Lower leg skin (tissue), 4 donors: ENCODE measurements at regions not wholly inside any gene's neighbourhood (a gene's known extent, or its start where the extent isn't known, plus 50 kb on each side); places are given as distances from the start of the nearest gene placed in this dataset.

Experiments
- DNase-seq, 2 donors: peaks; one replicate each; pipeline ENCODE4 v3.0.0-alpha.2; 2019; ENCODE audit warnings: low spot score in 2 of 2
- H3K4me3 ChIP-seq: fragments of 200-600 bp; sonication (generic); 2 replicates; pipeline ENCODE4 v1.5.1; 2017; ENCODE audit warnings: mild to moderate bottlenecking, low read depth; ENCODE audit not compliant: poor library complexity, severe bottlenecking
- POLR2A ChIP-seq, 2 donors: fragments of 450-650 bp; IDR thresholded peaks; one replicate each; pipeline ENCODE4 v1.6.1; 2016 to 2017; ENCODE audit warnings: antibody characterized with exemption in 2 of 2, mild to moderate bottlenecking in 1 of 2, moderate library complexity in 1 of 2
- WGBS, 2 donors: methylation state at CpG; one replicate each; pipeline ENCODE4 v1.1.5; 2018; 5-methylcytosine and 5-hydroxymethylcytosine counted together
- intact Hi-C: fragments of 100-400 bp; cut with DNase I; formaldehyde crosslinking; loops from one replicate; pipeline ENCODE4 v1.15.0; 2023; ENCODE audit warnings: low total_unique reads
- TF ChIP-seq, protein P1 (sequence below), 3 donors: fragments of 450-650 bp; IDR thresholded peaks; one replicate each; pipeline ENCODE4 v1.5.1; 2016; ENCODE audit warnings: antibody characterized with exemption in 3 of 3, mild to moderate bottlenecking in 3 of 3, moderate library complexity in 2 of 3

DNA sequence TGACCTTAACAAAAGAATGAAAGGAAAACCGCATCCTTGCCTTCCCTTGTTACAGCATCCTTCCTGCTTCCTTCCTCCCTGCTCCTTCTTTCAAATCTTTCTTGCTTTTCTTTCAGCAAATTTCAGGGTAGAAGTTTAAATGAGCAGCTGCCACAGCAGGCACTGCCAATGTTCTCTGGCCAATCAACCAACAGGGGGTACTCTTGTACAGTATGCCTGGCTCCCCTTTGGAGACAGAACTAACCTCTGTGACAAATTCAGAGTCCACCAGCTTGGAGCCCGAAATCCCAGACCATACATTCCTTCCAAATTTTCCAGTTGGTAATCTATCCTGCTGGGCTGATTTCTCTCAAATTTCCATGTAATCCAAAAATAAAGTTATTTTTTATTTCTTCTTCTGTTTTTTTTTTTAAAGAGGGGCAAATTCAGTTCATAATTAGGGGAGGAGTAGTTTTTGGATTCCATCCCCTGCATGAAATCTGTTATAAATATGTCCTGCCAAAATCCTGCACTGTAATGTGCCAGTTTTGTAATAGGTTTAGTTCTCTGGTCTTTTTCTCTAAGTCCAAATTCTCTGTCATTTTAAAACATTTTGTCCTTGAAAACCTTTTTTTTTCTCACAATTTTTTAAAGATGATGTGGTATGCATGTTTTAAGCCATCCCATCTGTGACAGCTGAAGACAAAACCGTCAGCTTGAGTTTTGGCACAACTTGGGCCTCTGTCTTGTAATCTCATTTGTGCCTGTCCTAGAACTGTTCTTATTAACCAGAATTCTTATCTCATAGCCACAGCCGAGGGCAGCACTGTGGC lies 610.0 kb upstream of the LMO3 start:
- 48 to 54% methylated on average over 4 of the region's 4 CpGs for WGBS, 2 donors
- intact Hi-C loops: no loop called here
- no peak for DNase-seq
- no peak for TF ChIP-seq POLR2A (IDR thresholded peaks at IDR 0.05)
- TF ChIP-seq, protein P1, sequence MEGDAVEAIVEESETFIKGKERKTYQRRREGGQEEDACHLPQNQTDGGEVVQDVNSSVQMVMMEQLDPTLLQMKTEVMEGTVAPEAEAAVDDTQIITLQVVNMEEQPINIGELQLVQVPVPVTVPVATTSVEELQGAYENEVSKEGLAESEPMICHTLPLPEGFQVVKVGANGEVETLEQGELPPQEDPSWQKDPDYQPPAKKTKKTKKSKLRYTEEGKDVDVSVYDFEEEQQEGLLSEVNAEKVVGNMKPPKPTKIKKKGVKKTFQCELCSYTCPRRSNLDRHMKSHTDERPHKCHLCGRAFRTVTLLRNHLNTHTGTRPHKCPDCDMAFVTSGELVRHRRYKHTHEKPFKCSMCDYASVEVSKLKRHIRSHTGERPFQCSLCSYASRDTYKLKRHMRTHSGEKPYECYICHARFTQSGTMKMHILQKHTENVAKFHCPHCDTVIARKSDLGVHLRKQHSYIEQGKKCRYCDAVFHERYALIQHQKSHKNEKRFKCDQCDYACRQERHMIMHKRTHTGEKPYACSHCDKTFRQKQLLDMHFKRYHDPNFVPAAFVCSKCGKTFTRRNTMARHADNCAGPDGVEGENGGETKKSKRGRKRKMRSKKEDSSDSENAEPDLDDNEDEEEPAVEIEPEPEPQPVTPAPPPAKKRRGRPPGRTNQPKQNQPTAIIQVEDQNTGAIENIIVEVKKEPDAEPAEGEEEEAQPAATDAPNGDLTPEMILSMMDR (IDR thresholded peaks at IDR 0.05): no peak
- H3K4me3 ChIP-seq: no peak overlapping the region

GRCh38 chr12:17214929-17215328 lies 609.0 kb upstream of the LMO3 start:
- H3K4me3 ChIP-seq: no peak overlapping the region
- intact Hi-C loops: no loop called here
- WGBS, 2 donors: 29 to 38% methylated on average over 2 of the region's 2 CpGs
- no peak for DNase-seq
- TF ChIP-seq, protein P1 (IDR thresholded peaks at IDR 0.05): no peak
- TF ChIP-seq POLR2A (IDR thresholded peaks at IDR 0.05): no peak

DNA sequence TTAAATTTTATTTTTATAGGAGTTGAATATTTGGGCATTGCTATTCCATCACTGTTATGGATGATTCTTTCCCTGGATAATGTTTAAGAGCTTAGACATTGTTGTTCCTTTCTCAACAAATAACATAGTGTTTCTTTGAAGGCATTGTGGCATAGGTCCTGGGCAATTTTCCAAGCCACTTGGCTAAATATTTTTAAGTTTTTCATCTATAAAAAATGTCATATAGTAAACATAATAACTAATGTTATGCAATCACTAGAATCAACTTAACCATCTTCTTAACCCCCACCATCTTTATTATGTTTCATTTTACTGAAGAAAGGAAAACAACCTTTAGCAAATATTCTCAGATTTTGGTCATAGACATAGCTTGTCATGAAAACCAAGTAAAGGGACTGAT lies 600.6 kb upstream of the LMO3 start:
- no peak overlapping the region for H3K4me3 ChIP-seq
- intact Hi-C loops: no loop called here
- TF ChIP-seq, protein P1 (IDR thresholded peaks at IDR 0.05): no peak
- no peak for TF ChIP-seq POLR2A (IDR thresholded peaks at IDR 0.05)
- no peak for DNase-seq

GRCh38 chr12:17204289-17205054 lies 598.5 kb upstream of the LMO3 start:
- DNase-seq: no peak
- 66 to 72% methylated on average over 3 of the region's 3 CpGs for WGBS, 2 donors
- no peak overlapping the region for H3K4me3 ChIP-seq
- intact Hi-C loops: no loop called here
- no peak for TF ChIP-seq POLR2A (IDR thresholded peaks at IDR 0.05)
- TF ChIP-seq, protein P1 (IDR thresholded peaks at IDR 0.05): no peak

DNA sequence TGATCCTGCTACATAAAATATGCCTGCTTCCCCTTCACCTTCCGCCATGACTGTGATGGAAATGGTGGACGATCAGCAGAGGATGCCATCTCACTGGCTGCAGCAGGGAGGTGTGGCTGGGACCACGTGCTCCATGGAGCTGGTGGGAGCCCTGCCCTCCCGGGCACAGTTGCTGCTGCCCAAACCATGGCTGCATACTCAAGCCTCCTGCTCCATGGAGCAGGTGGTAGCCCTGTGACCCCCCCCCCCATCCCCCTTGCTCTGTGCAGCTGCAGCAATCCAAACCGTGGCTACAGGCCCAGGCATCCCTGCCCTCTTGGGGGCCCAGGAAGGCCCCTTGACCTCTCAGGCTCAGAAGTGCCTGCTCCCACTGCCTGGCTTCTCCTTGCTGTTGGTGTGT lies 597.5 kb upstream of the LMO3 start:
- H3K4me3 ChIP-seq: no peak overlapping the region
- no peak for DNase-seq
- intact Hi-C loops: no loop called here
- 78 to 93% methylated on average over 3 to 5 of the region's 5 CpGs for WGBS, 2 donors
- TF ChIP-seq, protein P1 (IDR thresholded peaks at IDR 0.05): no peak
- no peak for TF ChIP-seq POLR2A (IDR thresholded peaks at IDR 0.05)
